Activated CD8-positive, alpha-beta T cell treated with anti-CD3 and anti-CD28 coated beads for 36 hours (primary cell): ENCODE measurements at regions not wholly inside any gene's neighbourhood (a gene's known extent, or its start where the extent isn't known, plus 50 kb on each side); places are given as distances from the start of the nearest gene placed in this dataset.

Experiments
- ATAC-seq: fragments of 200-7000 bp; cut with Tn5 transposase; one replicate; pipeline ENCODE4 v1.10.0; 2021; ENCODE audit warnings: mild to moderate bottlenecking, moderate library complexity
- CTCF ChIA-PET: fragments of 350-600 bp; sonication (Branson Sonifier 250); formaldehyde crosslinking; loops from one replicate; lab custom pipeline; 2021; ENCODE audit warnings: antibody characterized with exemption; lab: Charles Lee
- POLR2A ChIA-PET: fragments of 350-600 bp; sonication (Branson Sonifier 250); formaldehyde crosslinking; loops from one replicate; lab custom pipeline; 2021; ENCODE audit warnings: antibody characterized with exemption; lab: Charles Lee
- DNase-seq: peaks from one replicate; pipeline ENCODE4 v3.0.0-alpha.2; 2020
- H3K27ac Mint-ChIP-seq: one replicate; pipeline ENCODE4 v1.8.0; 2021; ENCODE audit warnings: mild to moderate bottlenecking, mixed read lengths
- H3K27me3 Mint-ChIP-seq: one replicate; pipeline ENCODE4 v1.8.0; 2021; ENCODE audit warnings: mixed read lengths
- H3K36me3 Mint-ChIP-seq: one replicate; pipeline ENCODE4 v1.8.0; 2021; ENCODE audit warnings: low read depth, mixed read lengths
- H3K4me1 Mint-ChIP-seq: one replicate; pipeline ENCODE4 v1.8.0; 2021; ENCODE audit warnings: low read depth, mixed read lengths
- H3K4me3 Mint-ChIP-seq: one replicate; pipeline ENCODE4 v1.8.0; 2021; ENCODE audit warnings: mild to moderate bottlenecking, moderate library complexity, mixed read lengths
- H3K9me3 Mint-ChIP-seq: one replicate; pipeline ENCODE4 v1.8.0; 2021; ENCODE audit warnings: mixed read lengths
- CTCF ChIP-seq: fragments of 200-600 bp; IDR thresholded peaks from one replicate; pipeline ENCODE4 v1.8.0; 2022; ENCODE audit warnings: antibody characterized with exemption, mild to moderate bottlenecking
- intact Hi-C: fragments of 100-400 bp; cut with micrococcal nuclease; formaldehyde crosslinking; loops from one replicate; pipeline ENCODE4 v1.10.0; 2022

- intact Hi-C loops, result no loop called here
- POLR2A ChIA-PET, result interaction anchor here (0.8 kb wide), 1 partner anchor 10 kb away, joined by 3 read pairs; no protein-coding TSS in a partner anchor
- Mint-ChIP-seq H3K27ac (no peak overlapping the region), H3K4me1 (peaks cover 6% of the 10 kb centered on the region), H3K27me3 (peaks cover under 1% of the 10 kb centered on the region), H3K36me3 (no peaks in the 10 kb centered on the region), H3K4me3 (no peak overlapping the region), H3K9me3 (peaks cover 1% of the 10 kb centered on the region)
- no peak for ATAC-seq
- DNase-seq, result no peak
- CTCF ChIA-PET, result no interaction called here
- no peak for TF ChIP-seq CTCF
Measured at GRCh38 chr20:17867131-17867925, 101.3 kb downstream of the SNX5 start.

- H3K4me1 Mint-ChIP-seq, result no peaks in the 10 kb centered on the region
- POLR2A ChIA-PET, result interaction anchor here (1.0 kb wide), 1 partner anchor 9 kb away, joined by 3 read pairs; no protein-coding TSS in a partner anchor
- intact Hi-C loops, result no loop called here
- CTCF ChIA-PET, result no interaction called here
- no peaks in the 10 kb centered on the region for H3K9me3 Mint-ChIP-seq
- H3K27me3 Mint-ChIP-seq, result peaks cover 7% of the 10 kb centered on the region
- no peak for DNase-seq
- no peak for TF ChIP-seq CTCF
- no peak overlapping the region for H3K4me3 Mint-ChIP-seq
- no peak overlapping the region for H3K27ac Mint-ChIP-seq
- no peaks in the 10 kb centered on the region for H3K36me3 Mint-ChIP-seq
- ATAC-seq, result no peak
Measured at GRCh38 chr20:17866234-17867001, 102.2 kb downstream of the SNX5 start.

GRCh38 chr20:17863577-17864292 is 104.9 kb downstream of the SNX5 start:
- Mint-ChIP-seq H3K27me3 (peaks cover 13% of the 10 kb centered on the region), H3K36me3 (no peaks in the 10 kb centered on the region), H3K9me3 (no peaks in the 10 kb centered on the region), H3K4me1 (peaks cover 19% of the 10 kb centered on the region), H3K27ac (no peak overlapping the region), H3K4me3 (no peak overlapping the region)
- intact Hi-C loops, result no loop called here
- CTCF ChIA-PET, result no interaction called here
- ATAC-seq (no peak), DNase-seq (no peak)
- POLR2A ChIA-PET, result no interaction called here
- no peak for TF ChIP-seq CTCF

- ChIA-PET CTCF (no interaction called here), POLR2A (no interaction called here)
- no peak for ATAC-seq
- intact Hi-C loops, result no loop called here
- Mint-ChIP-seq H3K9me3 (no peaks in the 10 kb centered on the region), H3K36me3 (no peaks in the 10 kb centered on the region), H3K27ac (no peak overlapping the region), H3K4me1 (peaks cover 21% of the 10 kb centered on the region), H3K27me3 (peaks cover 13% of the 10 kb centered on the region), H3K4me3 (no peak overlapping the region)
- no peak for DNase-seq
- no peak for TF ChIP-seq CTCF
Measured at GRCh38 chr20:17863209-17863576, 105.4 kb downstream of the SNX5 start.
